HEK293T (cell line): ENCODE measurements at regions not wholly inside any gene's neighbourhood (a gene's known extent, or its start where the extent isn't known, plus 50 kb on each side); places are given as distances from the start of the nearest gene placed in this dataset.

Experiments
- ARNT ChIP-seq: fragments of 450-650 bp; IDR thresholded peaks from 2 replicates; pipeline ENCODE4 v1.6.1; 2017; ENCODE audit warnings: mild to moderate bottlenecking
- CTBP1 ChIP-seq: fragments of 450-650 bp; IDR thresholded peaks from 2 replicates; pipeline ENCODE4 v1.6.1; 2016; ENCODE audit warnings: borderline replicate concordance
- ELF4 ChIP-seq: fragments of 450-650 bp; IDR thresholded peaks from 2 replicates; pipeline ENCODE4 v1.6.1; 2017; ENCODE audit warnings: antibody characterized with exemption
- HDGF ChIP-seq: fragments of 450-650 bp; IDR thresholded peaks from 2 replicates; pipeline ENCODE4 v1.6.1; 2017; ENCODE audit warnings: antibody characterized with exemption, borderline replicate concordance
- L3MBTL2 ChIP-seq: fragments of 450-650 bp; conservative IDR thresholded peaks from 2 replicates; pipeline ENCODE4 v1.6.1; 2016; ENCODE audit warnings: mild to moderate bottlenecking
- NFRKB ChIP-seq: fragments of 450-650 bp; IDR thresholded peaks from 2 replicates; pipeline ENCODE4 v1.6.1; 2016; ENCODE audit warnings: mild to moderate bottlenecking, moderate library complexity
- PKNOX1 ChIP-seq: fragments of 450-650 bp; IDR thresholded peaks from 2 replicates; pipeline ENCODE4 v1.6.1; 2016
- SP1 ChIP-seq: fragments of 450-650 bp; IDR thresholded peaks from 2 replicates; pipeline ENCODE4 v1.6.1; 2017
- SUZ12 ChIP-seq: fragments of 450-650 bp; IDR thresholded peaks from 2 replicates; pipeline ENCODE4 v1.6.1; 2016; ENCODE audit warnings: mild to moderate bottlenecking
- TARDBP ChIP-seq: fragments of 450-650 bp; IDR thresholded peaks from 2 replicates; pipeline ENCODE4 v1.6.1; 2016
- ZNF384 ChIP-seq: fragments of 450-650 bp; IDR thresholded peaks from 2 replicates; pipeline ENCODE4 v1.6.1; 2016

- TF ChIP-seq SUZ12 (no peak), PKNOX1 (no peak), HDGF (no peak), NFRKB (no peak), ELF4 (no peak), CTBP1 (no peak), TARDBP (no peak), SP1 (no peak), L3MBTL2 (no peak), ARNT (no peak), ZNF384 (no peak)
Measured at GRCh38 chr4:36900446-36900987, 344.0 kb upstream of the NWD2 start.
